ENCODE measurements at regions not wholly inside any gene's neighbourhood (a gene's known extent, or its start where the extent isn't known, plus 50 kb on each side); places are given as distances from the start of the nearest gene placed in this dataset.
A peak's percentile ranks its signal among the peaks of the same experiment; 100 is the strongest.

DNA sequence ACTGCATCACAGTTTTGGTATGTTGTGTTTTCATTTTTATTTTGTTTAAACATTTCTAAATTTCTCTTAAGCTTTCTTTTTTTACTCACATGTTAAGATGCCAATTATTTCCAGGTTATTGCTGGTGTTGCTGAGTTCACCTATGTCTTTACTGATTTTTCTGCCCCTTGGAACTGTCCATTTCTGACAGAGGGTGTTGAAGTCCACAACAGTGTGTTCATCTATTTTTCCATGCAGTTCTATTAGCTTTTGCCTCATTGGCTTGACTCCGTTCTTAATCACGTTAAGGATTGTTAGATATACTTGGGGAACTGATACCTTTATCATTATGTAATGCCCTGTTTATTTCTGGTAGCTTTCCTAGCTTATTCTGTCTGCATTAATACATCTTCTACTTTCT lies 158.0 kb upstream of the TCERG1L start:
- peak; percentile 4 for DNase-seq (ENCODE audit: extremely low spot score)

DNA sequence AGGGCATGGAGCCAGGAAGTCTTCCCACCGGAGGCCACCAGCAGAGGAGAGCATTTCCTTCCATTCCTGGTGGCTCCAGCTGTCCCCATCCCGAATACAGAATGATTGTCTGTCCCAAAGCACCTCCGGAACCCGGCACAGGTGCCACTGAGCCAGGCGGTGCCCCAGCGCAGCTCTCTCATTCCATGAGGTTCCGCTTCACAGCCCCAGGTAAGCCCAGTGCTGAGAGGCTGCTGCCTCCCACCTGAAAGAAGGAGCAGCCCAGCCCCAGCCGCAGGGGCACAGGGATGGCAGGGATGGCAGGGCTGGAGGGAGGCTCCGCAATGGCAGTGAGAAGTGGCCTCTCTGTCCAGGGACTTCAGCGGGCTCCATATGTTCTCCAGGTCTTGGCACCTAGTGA lies 162.1 kb upstream of the TCERG1L start:
- intact Hi-C loops (cut with DNase I) = no loop called here
- Histone ChIP-seq H3K36me3 (no peaks in the 10 kb centered on the region), H3K27me3 (peaks cover 0 to 61% (median 0%) of the 10 kb centered on the region in 4 donors)

More for the DNA sequence above, 158.0 kb upstream of the TCERG1L start:
- intact Hi-C loops (cut with DNase I) = no loop called here
- no peak overlapping the region for H3K4me3 ChIP-seq
- H3K4me1 ChIP-seq = no peaks in the 10 kb centered on the region
- no peaks in the 10 kb centered on the region for H3K9me3 ChIP-seq
- no peak overlapping the region for H3K27ac ChIP-seq (replicated peaks in 1 of 4)
- peaks cover 0 to 38% (median 0%) of the 10 kb centered on the region in 4 donors for H3K27me3 ChIP-seq
- no peaks in the 10 kb centered on the region for H3K36me3 ChIP-seq
- TF ChIP-seq POLR2A (IDR thresholded peaks at IDR 0.05; ENCODE audit: low read depth) (no peak), EP300 (IDR thresholded peaks at IDR 0.05) (no peak), POLR2AphosphoS5 (IDR thresholded peaks at IDR 0.05) (no peak)
- TF ChIP-seq, protein P1, sequence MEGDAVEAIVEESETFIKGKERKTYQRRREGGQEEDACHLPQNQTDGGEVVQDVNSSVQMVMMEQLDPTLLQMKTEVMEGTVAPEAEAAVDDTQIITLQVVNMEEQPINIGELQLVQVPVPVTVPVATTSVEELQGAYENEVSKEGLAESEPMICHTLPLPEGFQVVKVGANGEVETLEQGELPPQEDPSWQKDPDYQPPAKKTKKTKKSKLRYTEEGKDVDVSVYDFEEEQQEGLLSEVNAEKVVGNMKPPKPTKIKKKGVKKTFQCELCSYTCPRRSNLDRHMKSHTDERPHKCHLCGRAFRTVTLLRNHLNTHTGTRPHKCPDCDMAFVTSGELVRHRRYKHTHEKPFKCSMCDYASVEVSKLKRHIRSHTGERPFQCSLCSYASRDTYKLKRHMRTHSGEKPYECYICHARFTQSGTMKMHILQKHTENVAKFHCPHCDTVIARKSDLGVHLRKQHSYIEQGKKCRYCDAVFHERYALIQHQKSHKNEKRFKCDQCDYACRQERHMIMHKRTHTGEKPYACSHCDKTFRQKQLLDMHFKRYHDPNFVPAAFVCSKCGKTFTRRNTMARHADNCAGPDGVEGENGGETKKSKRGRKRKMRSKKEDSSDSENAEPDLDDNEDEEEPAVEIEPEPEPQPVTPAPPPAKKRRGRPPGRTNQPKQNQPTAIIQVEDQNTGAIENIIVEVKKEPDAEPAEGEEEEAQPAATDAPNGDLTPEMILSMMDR (IDR thresholded peaks at IDR 0.05) = no peak
- WGBS = 91% methylated on average over 2 of the region's 2 CpGs

DNA sequence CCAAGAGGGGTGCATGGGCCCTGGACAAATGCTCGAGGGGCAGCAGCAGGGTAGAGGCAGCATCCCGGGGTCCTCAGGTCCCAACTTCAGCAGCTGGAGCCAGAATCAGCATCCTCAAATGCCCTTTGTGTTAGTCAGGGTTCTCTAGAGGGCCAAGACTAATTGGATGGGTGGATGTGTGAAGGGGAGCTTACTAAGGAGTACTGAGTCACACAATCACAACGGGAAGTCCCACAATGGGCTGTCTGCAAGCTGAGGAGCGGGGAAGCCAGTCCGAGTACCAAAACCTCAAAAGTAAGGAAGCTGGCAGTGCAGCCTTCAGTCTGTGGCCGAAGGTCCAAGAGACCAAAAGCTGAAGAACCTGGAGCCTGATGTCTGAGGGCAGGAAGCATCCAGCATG lies 162.9 kb upstream of the TCERG1L start:
- H3K4me1 ChIP-seq = no peaks in the 10 kb centered on the region
- H3K27me3 ChIP-seq = peaks cover 0 to 69% (median 0%) of the 10 kb centered on the region in 4 donors
- no peak for TF ChIP-seq POLR2AphosphoS5 (IDR thresholded peaks at IDR 0.05)
- no peak for TF ChIP-seq EP300 (IDR thresholded peaks at IDR 0.05)
- TF ChIP-seq, protein P1 (IDR thresholded peaks at IDR 0.05) = no peak
- TF ChIP-seq POLR2A (IDR thresholded peaks at IDR 0.05; ENCODE audit: low read depth) = no peak
- peak; percentile 70 for DNase-seq (ENCODE audit: extremely low spot score)
- H3K36me3 ChIP-seq = no peaks in the 10 kb centered on the region
- no peak overlapping the region for H3K27ac ChIP-seq (replicated peaks in 1 of 4)
- intact Hi-C loops (cut with DNase I) = no loop called here
- no peaks in the 10 kb centered on the region for H3K9me3 ChIP-seq
- no peak overlapping the region for H3K4me3 ChIP-seq
- 74% methylated on average over 6 of the region's 6 CpGs for WGBS

More for the DNA sequence above, 162.1 kb upstream of the TCERG1L start:
- Histone ChIP-seq H3K4me3 (no peak overlapping the region), H3K27ac (replicated peaks in 1 of 4) (no peak overlapping the region), H3K9me3 (no peaks in the 10 kb centered on the region), H3K4me1 (no peaks in the 10 kb centered on the region)
- peak; percentile 78 for DNase-seq (ENCODE audit: extremely low spot score)
- TF ChIP-seq, protein P1 (IDR thresholded peaks at IDR 0.05) = no peak
- TF ChIP-seq POLR2AphosphoS5 (IDR thresholded peaks at IDR 0.05) = no peak
- no peak for TF ChIP-seq POLR2A (IDR thresholded peaks at IDR 0.05; ENCODE audit: low read depth)
- no peak for TF ChIP-seq EP300 (IDR thresholded peaks at IDR 0.05)
- 94% methylated on average over 8 of the region's 10 CpGs for WGBS

DNA sequence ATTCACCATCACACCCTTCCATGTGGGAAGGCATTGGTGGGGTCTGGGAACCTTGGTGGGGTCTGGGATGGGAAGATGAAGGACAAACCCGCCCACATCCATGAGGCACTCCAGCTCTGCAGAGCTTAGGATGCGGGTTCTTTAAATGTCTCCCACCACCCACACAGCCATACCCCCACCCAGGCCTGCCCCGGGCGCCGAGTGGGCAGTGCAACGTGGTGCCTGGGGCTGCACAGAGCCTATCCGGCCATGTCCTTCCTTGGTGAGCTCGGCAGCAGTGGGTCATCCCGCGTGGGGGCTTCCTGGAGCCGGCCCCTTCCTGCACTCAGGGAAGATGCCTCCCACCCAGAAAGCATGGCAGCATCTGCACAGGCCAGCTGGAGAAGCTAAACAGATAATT lies 163.5 kb upstream of the TCERG1L start:
- Histone ChIP-seq H3K9me3 (no peaks in the 10 kb centered on the region), H3K4me1 (no peaks in the 10 kb centered on the region), H3K4me3 (no peak overlapping the region), H3K27ac (replicated peaks in 1 of 4) (no peak overlapping the region), H3K36me3 (no peaks in the 10 kb centered on the region), H3K27me3 (peaks cover 0 to 75% (median 0%) of the 10 kb centered on the region in 4 donors)
- WGBS = 90% methylated on average over 2 of the region's 11 CpGs
- intact Hi-C loops (cut with DNase I) = no loop called here
- DNase-seq (ENCODE audit: extremely low spot score) = peak; percentile 75
- TF ChIP-seq POLR2A (IDR thresholded peaks at IDR 0.05; ENCODE audit: low read depth) (no peak), POLR2AphosphoS5 (IDR thresholded peaks at IDR 0.05) (no peak), EP300 (IDR thresholded peaks at IDR 0.05) (no peak)
- TF ChIP-seq, protein P1 (IDR thresholded peaks at IDR 0.05) = no peak

DNA sequence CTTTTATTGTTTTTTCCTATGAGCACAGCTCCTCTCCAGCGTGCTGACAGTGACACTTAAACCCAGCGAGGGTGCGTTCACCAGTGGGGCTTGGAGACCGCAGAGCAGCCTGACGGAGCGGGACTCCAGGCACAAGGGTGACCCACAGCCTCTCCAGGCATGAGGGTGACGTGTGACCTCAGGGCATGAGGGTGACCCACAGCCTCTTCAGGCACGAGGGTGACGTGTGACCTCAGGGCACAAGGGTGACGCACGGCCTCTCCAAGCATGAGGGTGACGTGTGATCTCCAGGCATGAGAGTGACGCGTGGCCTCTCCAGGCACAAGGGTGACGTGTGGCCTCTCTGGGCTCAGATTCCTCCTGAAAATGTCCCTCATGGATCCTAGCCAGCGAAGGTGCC lies 164.3 kb upstream of the TCERG1L start:
- WGBS = 74% methylated on average over 13 of the region's 16 CpGs
- intact Hi-C loops (cut with DNase I) = no loop called here
- no peaks in the 10 kb centered on the region for H3K36me3 ChIP-seq
- peaks cover 0 to 78% (median 0%) of the 10 kb centered on the region in 4 donors for H3K27me3 ChIP-seq
- no peaks in the 10 kb centered on the region for H3K4me1 ChIP-seq
- no peak for TF ChIP-seq POLR2AphosphoS5 (IDR thresholded peaks at IDR 0.05)
- no peak for TF ChIP-seq POLR2A (IDR thresholded peaks at IDR 0.05; ENCODE audit: low read depth)
- TF ChIP-seq, protein P1 (IDR thresholded peaks at IDR 0.05) = no peak
- no peak for TF ChIP-seq EP300 (IDR thresholded peaks at IDR 0.05)
- DNase-seq (ENCODE audit: extremely low spot score) = peak; percentile 75
- no peaks in the 10 kb centered on the region for H3K9me3 ChIP-seq
- no peak overlapping the region for H3K4me3 ChIP-seq
- no peak overlapping the region for H3K27ac ChIP-seq (replicated peaks in 1 of 4)
